ENCODE measurements at regions not wholly inside any gene's neighbourhood (a gene's known extent, or its start where the extent isn't known, plus 50 kb on each side); places are given as distances from the start of the nearest gene placed in this dataset.

GRCh38 chr9:25603106-25603505, 75.1 kb downstream of the TUSC1 start (continued):
- TF ChIP-seq ZNF280D (tag by site-specific recombination; IDR thresholded peaks at IDR 0.05) (no peak), SETDB1 (IDR thresholded peaks at IDR 0.05; ENCODE audit: insufficient read length, low read length) (no peak), ZNF76 (tag by site-specific recombination; IDR thresholded peaks at IDR 0.05; ENCODE audit: borderline replicate concordance, low read depth) (no peak), PRDM2 (tag by site-specific recombination; IDR thresholded peaks at IDR 0.05; ENCODE audit: borderline replicate concordance) (no peak), ZNF335 (tag by site-specific recombination; conservative IDR thresholded peaks at IDR 0.05) (no peak)

GRCh38 chr9:25602400-25603044, 75.7 kb downstream of the TUSC1 start:
- Histone ChIP-seq H3K9me3 (ENCODE audit: control insufficient read depth, insufficient read depth, low read depth, low read length) (no peaks in the 10 kb centered on the region), H3K36me3 (ENCODE audit: control insufficient read depth in 2 of 2, insufficient read depth in 1 of 2, low read length in 2 of 2) (no peaks in the 10 kb centered on the region), H3K4me3 (ENCODE audit: low read depth, low read length) (no peak overlapping the region), H3K4me1 (ENCODE audit: control insufficient read depth, insufficient read depth, low read length) (no peaks in the 10 kb centered on the region), H3K27ac (ENCODE audit: extremely low read depth, low read depth, low read length) (no peak overlapping the region)
- CTCF ChIA-PET, result interaction anchor here (0.7 kb wide), 1 partner anchor 110 kb away, joined by 4 read pairs; no protein-coding TSS in a partner anchor
- POLR2A ChIA-PET, result no interaction called here
- TF ChIP-seq ZBTB49 (tag by site-specific recombination; IDR thresholded peaks at IDR 0.05; ENCODE audit: low read depth) (no peak), ZNF626 (tag by site-specific recombination; IDR thresholded peaks at IDR 0.05) (no peak)

GRCh38 chr9:25600501-25600900, 77.7 kb downstream of the TUSC1 start:
- H3K9me3 ChIP-seq (ENCODE audit: control insufficient read depth, insufficient read depth, low read depth, low read length), result no peaks in the 10 kb centered on the region
- POLR2A ChIA-PET, result no interaction called here
- H3K36me3 ChIP-seq (ENCODE audit: control insufficient read depth in 2 of 2, insufficient read depth in 1 of 2, low read length in 2 of 2), result no peaks in the 10 kb centered on the region
- TF ChIP-seq PRDM4 (tag by site-specific recombination; IDR thresholded peaks at IDR 0.05), result no peak
- H3K4me1 ChIP-seq (ENCODE audit: control insufficient read depth, insufficient read depth, low read length), result no peaks in the 10 kb centered on the region
- H3K27ac ChIP-seq (ENCODE audit: extremely low read depth, low read depth, low read length), result no peak overlapping the region
- no peak overlapping the region for H3K4me3 ChIP-seq (ENCODE audit: low read depth, low read length)
- CTCF ChIA-PET, result no interaction called here

Measured in HEK293 (cell line).